GM21529 (cell line): ENCODE measurements at regions not wholly inside any gene's neighbourhood (a gene's known extent, or its start where the extent isn't known, plus 50 kb on each side); places are given as distances from the start of the nearest gene placed in this dataset.

Experiments used
- ATAC-seq: cut with Tn5 transposase; IDR thresholded peaks from one replicate; pipeline ENCODE4 v1.9.1; 2021; ENCODE audit not compliant: unreplicated experiment

DNA sequence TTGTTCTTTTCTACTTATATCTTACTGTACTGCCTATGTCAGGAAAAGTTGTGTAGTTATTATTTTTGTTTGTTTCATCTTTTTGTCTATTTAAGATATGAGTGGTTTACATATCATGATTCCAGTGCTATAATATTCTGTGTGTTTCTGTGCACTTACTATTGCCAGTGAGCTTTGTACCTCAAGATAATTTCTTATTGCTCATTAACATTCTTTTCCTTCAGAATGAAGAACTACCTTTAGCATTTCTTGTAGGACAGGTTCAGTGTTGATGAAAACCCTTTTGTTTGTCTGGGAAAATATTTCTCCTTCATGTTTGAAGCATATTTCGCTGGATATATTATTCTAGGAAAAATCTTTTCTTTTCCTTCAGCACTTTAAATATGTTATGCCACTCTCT, 452.7 kb upstream of the FAT3 start:
- ATAC-seq: no peak

- ATAC-seq: no peak
These were observed 455.8 kb upstream of the FAT3 start for GRCh38 chr11:91768783-91769182.

DNA sequence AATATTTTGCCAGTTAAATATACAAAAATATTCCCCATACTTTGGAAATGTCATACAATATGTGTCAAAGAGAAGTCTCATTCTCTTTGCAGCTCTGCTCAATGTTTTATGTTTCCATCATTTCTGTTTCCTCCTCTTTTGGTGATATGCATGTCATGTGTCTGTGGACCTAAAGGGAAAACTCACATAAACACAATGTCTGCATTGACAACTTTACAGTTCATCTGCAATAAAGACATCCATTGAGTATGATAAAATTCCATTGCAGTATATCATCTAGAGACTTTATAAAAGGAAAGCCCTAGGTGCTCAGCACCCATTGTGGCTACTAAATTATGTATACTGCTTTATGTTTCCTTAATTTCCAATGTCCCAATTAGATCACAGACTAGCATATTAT, 461.3 kb upstream of the FAT3 start:
- no peak for ATAC-seq

DNA sequence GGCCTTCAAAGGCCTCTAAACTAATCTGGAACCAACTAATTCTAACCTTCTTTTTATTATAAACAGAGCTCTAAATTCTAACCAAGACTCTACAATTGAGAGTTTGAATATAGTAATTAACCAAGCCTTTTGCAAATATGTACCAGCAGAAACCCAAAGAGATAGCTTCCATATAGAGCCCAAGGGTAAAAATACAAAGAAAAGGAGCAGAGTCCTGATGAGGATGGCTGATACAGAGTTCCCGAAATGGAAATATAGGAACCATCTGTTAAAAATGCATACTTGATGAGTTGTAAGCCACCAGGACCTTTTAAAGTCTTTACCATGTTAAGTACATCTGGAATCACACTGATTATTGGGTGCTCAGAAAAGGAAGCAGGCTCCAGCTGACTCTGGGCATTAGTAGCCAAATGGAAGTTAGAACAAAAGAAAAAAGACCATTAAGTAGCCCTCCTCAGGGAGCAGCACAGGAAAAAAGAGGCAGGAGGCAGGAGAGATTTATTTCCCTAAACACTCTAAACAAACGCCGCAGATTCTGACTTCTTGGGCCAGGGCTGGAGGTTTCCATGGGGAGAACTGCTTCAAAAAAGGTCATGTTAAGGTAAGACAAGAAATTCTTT, 463.1 kb upstream of the FAT3 start:
- no peak for ATAC-seq

DNA sequence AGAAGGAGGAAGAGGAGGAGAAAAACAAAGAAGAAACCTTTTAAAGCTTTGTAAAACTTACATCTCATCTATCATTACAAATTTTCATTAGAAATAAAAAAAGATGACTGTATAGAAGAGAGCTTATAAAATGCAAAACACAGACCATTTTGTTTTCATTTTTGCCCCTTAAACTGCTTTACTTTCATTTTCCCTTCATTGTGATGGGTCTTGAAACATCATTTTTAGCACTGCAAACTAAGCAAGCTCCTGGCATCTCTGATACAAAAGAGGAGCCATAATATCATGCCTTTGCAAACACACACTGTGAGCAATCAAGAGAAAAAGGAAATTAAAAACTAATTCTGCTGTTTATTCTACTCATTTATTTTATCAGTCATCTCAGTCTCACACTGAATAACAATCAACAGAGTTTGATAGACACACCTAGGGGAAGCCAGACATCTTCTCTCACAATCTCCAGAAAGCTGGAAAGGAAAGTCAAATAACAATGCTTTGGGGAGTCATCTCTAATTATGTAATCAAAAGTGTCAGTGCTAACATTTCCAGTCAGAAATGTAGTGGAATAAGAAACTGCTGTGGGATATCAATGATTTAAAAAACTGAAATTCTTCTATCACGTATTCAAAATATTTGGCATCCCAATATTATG, 467.7 kb upstream of the FAT3 start:
- no peak for ATAC-seq

DNA sequence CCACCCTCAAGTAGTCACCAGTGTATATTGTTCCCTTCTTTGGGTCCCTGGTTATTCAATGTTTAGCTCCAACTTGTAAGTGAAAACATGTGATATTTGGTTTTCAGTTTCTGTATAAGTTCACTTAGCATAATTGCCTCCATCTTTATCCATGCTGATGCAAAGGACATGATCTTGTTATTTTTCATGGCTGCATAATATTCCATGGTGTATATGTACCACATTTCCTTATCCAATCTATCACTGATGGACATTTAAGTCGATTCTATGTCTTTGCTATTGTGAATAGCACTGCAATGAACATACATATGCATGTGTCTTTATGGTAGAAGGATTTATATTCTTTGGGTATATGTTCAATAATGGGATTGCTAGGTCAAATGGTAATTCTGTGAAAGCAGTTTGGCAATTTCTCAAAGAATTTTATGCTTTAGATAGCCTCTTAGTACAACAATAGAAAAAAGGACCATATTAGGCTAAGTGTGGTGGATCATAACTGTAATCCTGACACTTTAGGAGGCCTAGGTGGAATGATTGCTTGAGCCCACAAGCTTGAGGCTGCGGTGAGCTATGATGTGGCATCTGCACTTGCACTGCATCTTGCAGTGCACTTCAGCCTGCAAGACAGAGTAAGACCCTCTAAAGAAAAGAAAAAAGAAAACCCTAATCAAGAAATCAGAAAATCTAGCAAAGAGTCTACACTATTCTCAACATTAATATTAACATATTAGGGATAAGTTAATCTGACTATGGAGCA, 468.5 kb upstream of the FAT3 start:
- ATAC-seq: no peak

DNA sequence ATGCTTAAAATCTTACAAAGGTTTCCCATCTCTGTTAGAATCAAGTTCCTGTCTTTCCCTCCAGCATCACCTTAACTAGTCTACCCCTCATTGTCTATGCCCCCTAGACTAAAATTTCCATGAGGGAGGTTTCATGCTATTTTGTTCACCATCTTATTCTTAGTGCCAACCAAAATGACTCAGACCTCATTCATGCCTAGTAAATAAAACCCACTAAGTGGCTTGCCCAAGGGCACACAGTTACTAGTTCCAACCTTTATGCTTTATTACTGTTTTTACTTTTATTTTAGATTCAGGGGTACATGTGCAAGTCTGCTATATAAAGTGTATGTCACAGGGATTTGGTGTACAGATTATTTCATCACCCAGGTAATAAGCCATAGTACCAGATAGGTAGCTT, 469.1 kb upstream of the FAT3 start:
- ATAC-seq: no peak

- no peak for ATAC-seq
These were observed 475.4 kb upstream of the FAT3 start for GRCh38 chr11:91749251-91749650.

DNA sequence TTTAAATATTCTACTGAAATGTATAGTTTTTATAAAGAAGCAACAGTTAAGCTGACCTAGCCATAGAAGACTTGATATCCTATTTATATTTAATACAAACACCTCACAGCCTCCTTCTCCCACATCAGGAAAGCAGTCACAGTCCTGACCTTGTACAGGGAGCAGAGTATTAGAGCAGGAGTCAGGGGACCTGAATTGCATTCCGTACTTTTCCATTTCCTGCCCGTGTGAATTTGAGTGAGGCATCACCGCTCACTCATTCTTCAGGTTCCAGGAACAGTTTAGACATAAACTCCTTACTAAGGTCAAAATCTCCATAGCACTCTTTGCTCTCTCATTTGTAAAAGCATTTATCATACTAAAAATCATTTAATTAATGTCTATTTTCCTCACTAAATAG, 482.5 kb upstream of the FAT3 start:
- no peak for ATAC-seq

DNA sequence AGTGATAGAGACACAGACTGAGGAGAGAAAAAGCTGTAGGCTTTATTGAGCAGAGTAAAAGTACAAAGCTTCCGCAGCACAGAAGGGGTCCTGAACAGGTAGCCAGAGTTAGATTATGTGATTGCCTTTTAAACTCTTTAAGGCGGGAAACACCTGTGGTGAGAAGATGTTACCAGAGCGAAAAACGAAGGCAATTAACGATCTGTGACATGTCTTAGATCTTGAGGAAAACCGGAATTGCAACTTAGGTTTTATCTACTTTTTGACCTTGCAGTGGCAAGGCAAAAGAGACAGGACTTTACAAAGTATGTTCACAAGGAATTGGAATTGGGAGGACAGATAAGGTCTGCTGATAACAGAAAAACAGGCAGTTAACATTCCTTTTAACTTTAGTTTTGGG, 493.6 kb upstream of the FAT3 start:
- no peak for ATAC-seq

DNA sequence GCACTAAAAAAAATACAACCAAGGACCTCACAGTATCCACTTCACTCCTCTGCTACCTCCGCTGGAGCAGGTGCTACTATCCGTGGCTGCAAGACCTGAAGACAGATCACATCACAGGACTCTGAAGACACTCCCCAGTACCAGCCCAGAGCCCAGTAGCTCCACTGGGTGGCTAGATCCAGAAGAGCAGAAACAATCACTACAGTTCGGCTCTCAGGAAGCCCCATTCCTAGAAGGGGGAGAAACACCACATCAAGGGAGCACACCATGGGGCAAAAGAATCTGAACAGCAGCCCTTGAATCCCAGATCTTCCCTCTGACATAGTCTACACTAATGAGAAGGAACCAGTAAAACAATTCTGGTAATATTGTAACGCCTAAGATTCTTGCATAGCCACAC, 494.0 kb upstream of the FAT3 start:
- ATAC-seq: no peak

GRCh38 chr11:91730057-91730456, 494.6 kb upstream of the FAT3 start:
- no peak for ATAC-seq

- no peak for ATAC-seq
These were observed 507.4 kb upstream of the FAT3 start for GRCh38 chr11:91717169-91717568.

DNA sequence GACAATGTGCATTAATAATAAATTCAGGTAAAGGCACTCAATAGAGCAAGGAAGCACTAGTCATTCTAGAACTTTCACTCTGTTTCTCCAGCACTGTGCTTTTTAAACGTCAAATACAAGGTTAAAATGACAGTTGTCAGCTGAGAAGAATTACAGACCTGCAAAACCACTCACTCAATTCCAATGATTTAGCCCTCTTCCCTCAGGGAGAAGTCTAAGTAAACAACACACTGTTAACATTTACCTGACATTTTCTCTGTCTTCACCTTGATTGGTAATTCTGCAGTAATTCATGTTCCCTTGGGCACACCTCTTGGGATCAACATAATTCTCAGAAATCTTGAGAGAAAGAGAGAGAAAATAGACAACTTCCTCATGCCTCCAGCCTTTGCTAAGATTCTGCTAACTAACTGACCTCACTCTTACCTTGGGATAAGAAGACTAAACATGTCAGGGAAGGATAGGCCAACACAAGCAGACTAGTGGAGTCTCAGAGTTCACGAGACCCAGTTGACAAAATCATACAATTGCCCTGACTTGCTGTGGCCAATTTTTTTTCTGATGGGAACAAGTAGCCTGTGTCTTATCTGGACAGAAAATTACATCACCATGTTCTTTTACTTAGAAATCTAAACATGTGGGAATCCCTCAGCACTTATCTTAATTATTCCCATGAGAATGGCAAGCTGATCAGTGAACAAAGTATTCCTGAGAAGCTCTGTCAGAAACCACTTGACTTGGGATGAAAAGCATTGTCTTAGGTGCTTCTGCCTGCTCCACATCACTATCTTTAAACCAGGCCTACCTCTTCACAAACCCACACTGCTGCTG, 516.8 kb upstream of the FAT3 start:
- ATAC-seq: no peak

GRCh38 chr11:91703042-91703441, 521.6 kb upstream of the FAT3 start:
- ATAC-seq: no peak

DNA sequence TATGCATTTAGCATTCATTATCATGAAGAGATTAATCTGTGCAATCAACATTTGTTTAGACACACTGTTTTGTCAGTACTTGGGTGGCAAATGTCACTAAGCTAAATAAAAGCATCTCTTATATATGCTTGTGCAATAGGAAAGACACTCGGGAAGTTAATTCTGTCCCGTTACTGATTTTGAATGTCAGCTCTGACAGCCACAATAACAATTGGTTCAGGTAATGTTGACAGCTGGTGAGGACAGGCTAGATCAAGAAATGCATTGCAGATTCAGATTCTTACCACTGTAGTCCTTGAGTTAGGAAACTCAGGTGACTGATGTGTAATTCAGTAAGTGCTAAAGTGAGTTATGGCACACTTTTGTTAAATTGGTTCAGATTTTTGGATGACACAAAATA, 523.8 kb upstream of the FAT3 start:
- no peak for ATAC-seq

DNA sequence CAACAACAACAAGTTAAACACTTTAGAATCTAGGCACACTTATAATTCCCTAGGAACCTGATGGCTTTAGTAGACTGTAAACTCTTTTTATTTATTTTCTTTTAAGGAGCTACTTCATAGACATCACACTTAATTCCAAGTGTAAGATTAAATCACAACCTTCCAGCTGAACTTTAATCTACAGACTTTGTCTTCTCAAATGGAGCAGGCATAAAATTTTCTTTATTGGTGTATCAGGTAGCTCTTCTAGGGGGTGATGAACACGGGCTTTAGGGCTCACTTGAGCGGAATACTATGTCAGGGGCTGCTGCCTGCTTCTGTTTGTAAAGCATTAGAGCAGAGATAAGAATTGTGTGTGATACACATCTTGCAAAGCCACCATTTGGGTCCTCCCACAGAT, 525.8 kb upstream of the FAT3 start:
- no peak for ATAC-seq

GRCh38 chr11:91694331-91694730, 530.3 kb upstream of the FAT3 start:
- ATAC-seq: no peak

DNA sequence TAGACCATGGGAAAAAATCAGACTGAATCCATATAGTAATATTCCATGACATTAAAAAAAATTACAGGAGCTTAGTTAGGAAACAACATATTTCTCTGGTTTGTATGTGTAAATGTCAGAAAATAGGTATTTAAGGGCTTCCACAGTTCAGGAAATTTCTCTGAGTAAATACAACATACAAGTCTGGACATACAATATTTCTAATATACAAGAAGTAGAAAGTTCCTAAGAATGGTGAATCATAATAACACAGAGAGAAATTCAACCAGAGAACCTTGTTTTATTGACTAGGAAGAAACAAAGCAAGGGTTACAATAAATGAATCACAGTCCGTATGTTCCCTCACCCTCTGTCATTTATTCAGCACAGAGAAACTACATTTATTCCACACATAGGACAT, 532.7 kb upstream of the FAT3 start:
- ATAC-seq: no peak

DNA sequence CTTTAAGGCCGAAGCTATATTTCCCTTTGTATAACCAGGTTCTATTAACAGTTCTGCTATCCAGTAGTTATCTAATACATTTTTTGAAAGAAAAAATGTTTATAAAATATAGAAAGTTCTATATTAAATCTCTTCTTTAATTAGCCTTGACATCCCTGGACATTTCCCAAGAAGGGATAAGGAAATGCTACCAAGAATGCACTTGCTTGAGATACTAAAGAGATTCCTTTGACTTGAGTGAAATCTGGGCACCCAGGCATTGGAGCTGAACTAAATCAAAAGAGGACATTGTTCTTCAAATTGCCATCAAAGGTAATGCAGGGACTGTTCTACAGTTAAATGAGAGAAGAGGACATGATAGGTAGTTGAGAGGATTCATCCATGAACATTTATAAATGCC, 535.9 kb upstream of the FAT3 start:
- no peak for ATAC-seq

- ATAC-seq: no peak
These were observed 537.9 kb upstream of the FAT3 start for GRCh38 chr11:91686700-91687099.

- no peak for ATAC-seq
These were observed 538.3 kb upstream of the FAT3 start for GRCh38 chr11:91686281-91686680.
